H1 (cell line): ENCODE measurements at regions not wholly inside any gene's neighbourhood (a gene's known extent, or its start where the extent isn't known, plus 50 kb on each side); places are given as distances from the start of the nearest gene placed in this dataset.

Experiments used
- CTCF ChIA-PET: fragments of 300-600 bp; sonication (Branson Sonifier 250); formaldehyde crosslinking; loops from one replicate; lab custom pipeline; 2021; ENCODE audit not compliant: partially characterized antibody; lab: Charles Lee
- POLR2A ChIA-PET: fragments of 300-600 bp; sonication (Branson Sonifier 250); formaldehyde crosslinking; loops from one replicate; lab custom pipeline; 2021; ENCODE audit warnings: inconsistent platforms; ENCODE audit not compliant: partially characterized antibody; lab: Charles Lee
- DNase-seq, 2 experiments: peaks; one replicate each; pipeline versions ENCODE4 v3.0.0 to v3.0.0-alpha.2; 2010 to 2022; ENCODE audit warnings: low spot score in 2 of 2, low read depth in 1 of 2, mixed read lengths in 1 of 2
- FAIRE-seq: peaks from 2 replicates; lab custom pipeline; 2011; peaks lifted over from hg19 to GRCh38; lab: Jason Lieb, UNC
- H2AFZ ChIP-seq: 2 replicates; pipeline ENCODE4 v1.8.1; 2012; ENCODE audit warnings: low read length, inconsistent platforms
- H2AK5ac ChIP-seq: 2 replicates; pipeline ENCODE4 v1.6.1; 2013; ENCODE audit warnings: low read depth, low read length
- H2BK120ac ChIP-seq: replicated peaks from 2 replicates; pipeline ENCODE3; 2013; ENCODE audit warnings: low read depth, low read length, inconsistent platforms
- H2BK12ac ChIP-seq: 2 replicates; pipeline ENCODE4 v1.6.1; 2013; ENCODE audit warnings: low read depth, low read length
- H2BK15ac ChIP-seq: 2 replicates; pipeline ENCODE4 v1.6.1; 2013; ENCODE audit warnings: low read length
- H2BK20ac ChIP-seq: 2 replicates; pipeline ENCODE4 v1.6.1; 2013; ENCODE audit warnings: low read length
- H2BK5ac ChIP-seq: 2 replicates; pipeline ENCODE4 v1.6.1; 2013; ENCODE audit warnings: low read depth, low read length
- H3K14ac ChIP-seq: 2 replicates; pipeline ENCODE4 v1.6.1; 2013; ENCODE audit warnings: inconsistent platforms; ENCODE audit not compliant: insufficient read length
- H3K18ac ChIP-seq: 2 replicates; pipeline ENCODE4 v1.6.1; 2013; ENCODE audit warnings: low read length; ENCODE audit errors: extremely low read depth
- H3K23ac ChIP-seq: 2 replicates; pipeline ENCODE4 v1.6.1; 2013; ENCODE audit warnings: inconsistent platforms; ENCODE audit not compliant: insufficient read length
- H3K23me2 ChIP-seq: 2 replicates; pipeline ENCODE4 v1.6.1; 2013; ENCODE audit warnings: low read depth, low read length
- H3K27ac ChIP-seq: 2 replicates; pipeline ENCODE4 v1.6.1; 2011; ENCODE audit warnings: low read depth, low read length, inconsistent platforms
- H3K27me3 ChIP-seq, 4 experiments: replicated peaks in 1 of 4; 1 replicate in 1 of 4; 2 replicates in 3 of 4; pipeline versions ENCODE4 v1.6.1 to v1.8.1; 2011 to 2013; ENCODE audit warnings: low read length in 3 of 4, mild to moderate bottlenecking in 3 of 4, inconsistent platforms in 2 of 4, mixed read lengths in 2 of 4, moderate library complexity in 1 of 4; ENCODE audit not compliant: control insufficient read depth in 3 of 4, insufficient read depth in 3 of 4; ENCODE audit errors: extremely low read depth in 1 of 4
- H3K36me3 ChIP-seq, 4 experiments: 2 replicates each; pipeline versions ENCODE4 v1.6.1 to v1.8.1; 2011 to 2013; ENCODE audit warnings: mild to moderate bottlenecking in 4 of 4, low read length in 3 of 4, moderate library complexity in 2 of 4, control low read depth in 1 of 4, inconsistent platforms in 1 of 4; ENCODE audit not compliant: insufficient read depth in 4 of 4, control insufficient read depth in 2 of 4
- H3K4ac ChIP-seq: replicated peaks from 2 replicates; pipeline ENCODE3; 2013; ENCODE audit warnings: low read length, low read depth, mixed read lengths, inconsistent platforms; ENCODE audit not compliant: insufficient read length
- H3K4me1 ChIP-seq, 4 experiments: replicated peaks in 1 of 4; 1 replicate in 1 of 4; 2 replicates in 3 of 4; pipeline versions ENCODE4 v1.6.1 to v1.8.1; 2011 to 2013; ENCODE audit warnings: low read length in 3 of 4, inconsistent platforms in 2 of 4, mixed read lengths in 1 of 4; ENCODE audit not compliant: insufficient read depth in 4 of 4, control insufficient read depth in 3 of 4
- H3K4me2 ChIP-seq, 2 experiments: 2 replicates each; pipeline versions ENCODE4 v1.6.1 to v1.8.1; 2011 to 2013; ENCODE audit warnings: low read depth in 2 of 2, low read length in 2 of 2, control low read depth in 1 of 2, inconsistent platforms in 1 of 2, mild to moderate bottlenecking in 1 of 2; ENCODE audit not compliant: insufficient read depth in 1 of 2
- H3K4me3 ChIP-seq, 4 experiments: fragments of 200-600, 300-600 bp in 1 of 4; sonication (generic), shearing (Covaris generic), sonication (Bioruptor Twin) in 1 of 4; 2 replicates each; pipeline versions ENCODE4 v1.5.1 to v1.8.1; 2011 to 2016; ENCODE audit warnings: low read length in 4 of 4, low read depth in 3 of 4, control low read depth in 2 of 4, inconsistent platforms in 2 of 4, mild to moderate bottlenecking in 2 of 4, mixed read lengths in 1 of 4, moderate library complexity in 1 of 4; ENCODE audit not compliant: insufficient read depth in 2 of 4; ENCODE audit errors: extremely low read depth in 1 of 4
- H3K56ac ChIP-seq: replicated peaks from 2 replicates; pipeline ENCODE3; 2013; ENCODE audit warnings: low read depth, mild to moderate bottlenecking, mixed read lengths, low read length, inconsistent platforms; ENCODE audit not compliant: insufficient read length
- H3K79me1 ChIP-seq: 2 replicates; pipeline ENCODE4 v1.6.1; 2013; ENCODE audit warnings: low read depth, low read length, control low read depth
- H3K79me2 ChIP-seq, 2 experiments: 2 replicates each; pipeline versions ENCODE4 v1.6.1 to v1.8.1; 2012 to 2013; ENCODE audit warnings: low read length in 2 of 2, mild to moderate bottlenecking in 2 of 2, inconsistent platforms in 1 of 2; ENCODE audit not compliant: insufficient read depth in 2 of 2, control insufficient read depth in 1 of 2
- H3K9ac ChIP-seq, 4 experiments: replicated peaks in 1 of 4; 1 replicate in 1 of 4; 2 replicates in 3 of 4; pipeline versions ENCODE4 v1.6.1 to v1.8.1; 2011 to 2013; ENCODE audit warnings: low read depth in 3 of 4, low read length in 3 of 4, control low read depth in 2 of 4, mild to moderate bottlenecking in 2 of 4, moderate library complexity in 2 of 4, inconsistent platforms in 1 of 4; ENCODE audit errors: extremely low read depth in 1 of 4
- H3K9me3 ChIP-seq, 2 experiments: 2 replicates each; pipeline versions ENCODE4 v1.6.1 to v1.8.1; 2012 to 2013; ENCODE audit warnings: mild to moderate bottlenecking in 2 of 2, moderate library complexity in 2 of 2, control low read depth in 1 of 2, inconsistent platforms in 1 of 2, low read depth in 1 of 2, low read length in 1 of 2, mixed read lengths in 1 of 2; ENCODE audit not compliant: insufficient read depth in 2 of 2
- H4K20me1 ChIP-seq, 2 experiments: replicated peaks in 1 of 2; 2 replicates each; pipeline versions ENCODE3 to v1.8.1; 2011 to 2013; ENCODE audit warnings: inconsistent platforms in 2 of 2, low read length in 2 of 2, mild to moderate bottlenecking in 1 of 2; ENCODE audit not compliant: insufficient read depth in 2 of 2, control insufficient read depth in 1 of 2
- H4K5ac ChIP-seq: 2 replicates; pipeline ENCODE4 v1.6.1; 2013; ENCODE audit warnings: low read length, low read depth, mixed read lengths, inconsistent platforms; ENCODE audit not compliant: insufficient read length
- H4K8ac ChIP-seq: 2 replicates; pipeline ENCODE4 v1.8.0; 2013; ENCODE audit warnings: mild to moderate bottlenecking, moderate library complexity, low read length, inconsistent platforms; ENCODE audit not compliant: insufficient read depth; ENCODE audit errors: extremely low read depth
- H4K91ac ChIP-seq: replicated peaks from 2 replicates; pipeline ENCODE3; 2013; ENCODE audit warnings: low read length, mixed read lengths, inconsistent platforms; ENCODE audit not compliant: insufficient read length
- CREB1 ChIP-seq: IDR thresholded peaks from 2 replicates; pipeline ENCODE4 v1.6.1; 2012; ENCODE audit warnings: inconsistent platforms
- GTF2F1 ChIP-seq: IDR thresholded peaks from 2 replicates; pipeline ENCODE4 v1.6.1; 2012; ENCODE audit warnings: low read depth, low read length, improper control_type of control experiment, borderline replicate concordance
- JUN ChIP-seq: IDR thresholded peaks from 2 replicates; pipeline ENCODE4 v1.6.1; 2011; ENCODE audit warnings: low read depth, mild to moderate bottlenecking, improper control_type of control experiment, low read length
- POU5F1 ChIP-seq: IDR thresholded peaks from 2 replicates; pipeline ENCODE4 v1.6.1; 2011; ENCODE audit warnings: low read depth, mild to moderate bottlenecking, low read length, moderate library complexity
- RAD21 ChIP-seq, 2 experiments: IDR thresholded peaks in 1 of 2; conservative IDR thresholded peaks in 1 of 2; 2 replicates each; pipeline ENCODE4 v1.6.1; 2011; ENCODE audit warnings: low read depth in 2 of 2, low read length in 2 of 2, improper control_type of control experiment in 1 of 2, inconsistent platforms in 1 of 2, mild to moderate bottlenecking in 1 of 2, moderate library complexity in 1 of 2
- SUZ12 ChIP-seq: fragments of 200-600 bp; sonication (generic); IDR thresholded peaks from 2 replicates; pipeline ENCODE4 v1.6.1; 2012; ENCODE audit warnings: mild to moderate bottlenecking, inconsistent platforms, low read length, moderate library complexity, mixed read lengths
- TBP ChIP-seq: IDR thresholded peaks from 2 replicates; pipeline ENCODE4 v1.6.1; 2011; ENCODE audit warnings: low read depth, low read length, improper control_type of control experiment

GRCh38 chr3:107206945-107207344 lies 170.3 kb upstream of the CCDC54 start (continued):
- TF ChIP-seq SUZ12 = no peak
- TF ChIP-seq CREB1 = no peak
- TF ChIP-seq, all 59 proteins: peak for 0

DNA sequence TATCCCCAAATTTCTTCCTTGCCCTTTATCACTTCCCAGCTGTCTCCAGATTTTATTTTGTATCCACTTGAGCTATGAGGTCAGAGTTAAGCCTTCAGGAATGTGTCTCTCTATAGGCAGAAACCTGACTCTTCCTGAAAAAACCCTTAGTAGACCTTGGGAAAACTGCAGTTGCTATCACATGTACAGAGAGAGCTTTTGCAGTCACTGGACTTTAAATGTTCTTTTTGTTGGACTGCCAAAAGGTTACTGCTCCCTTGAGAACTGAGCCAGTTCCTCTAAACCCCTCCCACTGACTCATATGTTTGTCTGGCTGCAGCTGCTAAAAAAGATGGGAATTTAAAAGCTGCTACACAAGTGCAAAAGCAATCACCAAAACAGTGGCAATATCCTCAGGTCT lies 169.1 kb upstream of the CCDC54 start:
- H2BK5ac ChIP-seq = no peak overlapping the region
- no peaks in the 10 kb centered on the region for H3K36me3 ChIP-seq
- no peaks in the 10 kb centered on the region for H3K27me3 ChIP-seq
- H3K79me2 ChIP-seq = no peaks in the 10 kb centered on the region
- H4K20me1 ChIP-seq = no peaks in the 10 kb centered on the region
- no peaks in the 10 kb centered on the region for H3K23me2 ChIP-seq
- no peak overlapping the region for H3K56ac ChIP-seq
- no peaks in the 10 kb centered on the region for H3K79me1 ChIP-seq
- no peak overlapping the region for H3K18ac ChIP-seq
- no peak overlapping the region for H2BK120ac ChIP-seq
- H2AK5ac ChIP-seq = no peak overlapping the region
- H2BK12ac ChIP-seq = no peak overlapping the region
- H2BK20ac ChIP-seq = no peak overlapping the region
- H3K9ac ChIP-seq = no peak overlapping the region
- no peak overlapping the region for H3K4me2 ChIP-seq
- no peak overlapping the region for H3K4ac ChIP-seq
- H2BK15ac ChIP-seq = no peak overlapping the region
- H3K23ac ChIP-seq = no peak overlapping the region
- H3K4me1 ChIP-seq = no peaks in the 10 kb centered on the region
- H4K5ac ChIP-seq = no peak overlapping the region
- no peak overlapping the region; the same call in 1 of the 2 replicates for H2AFZ ChIP-seq
- H4K8ac ChIP-seq = no peak overlapping the region
- H3K27ac ChIP-seq = no peak overlapping the region
- H3K4me3 ChIP-seq = no peak overlapping the region
- DNase-seq = no peak
- ChIA-PET CTCF (interaction anchor here (0.7 to 2.5 kb wide), 5 partner anchors 8 to 63 kb away, joined by 3 to 8 read pairs (median 3); no protein-coding TSS in a partner anchor), POLR2A (no interaction called here)
- FAIRE-seq = no peak
- no peaks in the 10 kb centered on the region for H3K9me3 ChIP-seq
- no peak overlapping the region for H3K14ac ChIP-seq
- no peak overlapping the region for H4K91ac ChIP-seq
- TF ChIP-seq RAD21 (IDR thresholded peaks at IDR 0.05 in 1 of 2, conservative IDR thresholded peaks at IDR 0.05 in 1 of 2; ENCODE audit: low read depth in 2 of 2, low read length in 2 of 2) (no peak), TBP (no peak), GTF2F1 (no peak), SUZ12 (no peak), JUN (no peak), POU5F1 (no peak)
